HG03342 (cell line): ENCODE measurements at regions not wholly inside any gene's neighbourhood (a gene's known extent, or its start where the extent isn't known, plus 50 kb on each side); places are given as distances from the start of the nearest gene placed in this dataset.

ENCODE experiments used
- ATAC-seq: cut with Tn5 transposase; IDR thresholded peaks from one replicate; pipeline ENCODE4 v1.9.1; 2021; ENCODE audit warnings: mild to moderate bottlenecking, moderate library complexity; ENCODE audit not compliant: unreplicated experiment

- ATAC-seq, result no peak
These were observed 301.4 kb downstream of the ELAVL2 start for GRCh38 chr9:23524607-23525155.

- ATAC-seq, result no peak
These were observed 299.2 kb downstream of the ELAVL2 start for GRCh38 chr9:23526806-23527205.

- no peak for ATAC-seq
These were observed 293.8 kb downstream of the ELAVL2 start for GRCh38 chr9:23532282-23532681.

- ATAC-seq, result no peak
These were observed 288.6 kb downstream of the ELAVL2 start for GRCh38 chr9:23537192-23538066.

GRCh38 chr9:23538067-23538402 is 288.0 kb downstream of the ELAVL2 start:
- no peak for ATAC-seq

- no peak for ATAC-seq
These were observed 287.5 kb downstream of the ELAVL2 start for GRCh38 chr9:23538461-23539003.

GRCh38 chr9:23539311-23539710 is 286.7 kb downstream of the ELAVL2 start:
- no peak for ATAC-seq

GRCh38 chr9:23541976-23542375 is 284.1 kb downstream of the ELAVL2 start:
- no peak for ATAC-seq

GRCh38 chr9:23542438-23542837 is 283.6 kb downstream of the ELAVL2 start:
- no peak for ATAC-seq

GRCh38 chr9:23542927-23543326 is 283.1 kb downstream of the ELAVL2 start:
- ATAC-seq, result no peak

- ATAC-seq, result no peak
These were observed 282.6 kb downstream of the ELAVL2 start for GRCh38 chr9:23543419-23543818.

GRCh38 chr9:23545728-23546127 is 280.3 kb downstream of the ELAVL2 start:
- ATAC-seq, result no peak

GRCh38 chr9:23551311-23551721 is 274.7 kb downstream of the ELAVL2 start:
- no peak for ATAC-seq

- ATAC-seq, result no peak
These were observed 273.9 kb downstream of the ELAVL2 start for GRCh38 chr9:23551929-23552707.

- ATAC-seq, result no peak
These were observed 273.0 kb downstream of the ELAVL2 start for GRCh38 chr9:23552876-23553601.

GRCh38 chr9:23554686-23555085 is 271.4 kb downstream of the ELAVL2 start:
- ATAC-seq, result no peak

GRCh38 chr9:23555851-23556250 is 270.2 kb downstream of the ELAVL2 start:
- ATAC-seq, result no peak

GRCh38 chr9:23556459-23556858 is 269.6 kb downstream of the ELAVL2 start:
- no peak for ATAC-seq

- ATAC-seq, result no peak
These were observed 268.4 kb downstream of the ELAVL2 start for GRCh38 chr9:23557689-23558088.

GRCh38 chr9:23559522-23559921 is 266.5 kb downstream of the ELAVL2 start:
- ATAC-seq, result no peak

- ATAC-seq, result no peak
These were observed 262.5 kb downstream of the ELAVL2 start for GRCh38 chr9:23563517-23563916.
